ENCODE measurements at regions not wholly inside any gene's neighbourhood (a gene's known extent, or its start where the extent isn't known, plus 50 kb on each side); places are given as distances from the start of the nearest gene placed in this dataset.

GRCh38 chr13:55567721-55568625 lies 1572.7 kb upstream of the PRR20A start:
- TF ChIP-seq CTCF (IDR thresholded peaks at IDR 0.05; ENCODE audit: insufficient read depth, low read depth, low read length) (no peak), EZH2 (IDR thresholded peaks at IDR 0.05; ENCODE audit: insufficient read depth, low read length) (no peak)

Measured in astrocyte (in vitro differentiated cells and primary cell).